ENCODE measurements at regions not wholly inside any gene's neighbourhood (a gene's known extent, or its start where the extent isn't known, plus 50 kb on each side); places are given as distances from the start of the nearest gene placed in this dataset.

DNA sequence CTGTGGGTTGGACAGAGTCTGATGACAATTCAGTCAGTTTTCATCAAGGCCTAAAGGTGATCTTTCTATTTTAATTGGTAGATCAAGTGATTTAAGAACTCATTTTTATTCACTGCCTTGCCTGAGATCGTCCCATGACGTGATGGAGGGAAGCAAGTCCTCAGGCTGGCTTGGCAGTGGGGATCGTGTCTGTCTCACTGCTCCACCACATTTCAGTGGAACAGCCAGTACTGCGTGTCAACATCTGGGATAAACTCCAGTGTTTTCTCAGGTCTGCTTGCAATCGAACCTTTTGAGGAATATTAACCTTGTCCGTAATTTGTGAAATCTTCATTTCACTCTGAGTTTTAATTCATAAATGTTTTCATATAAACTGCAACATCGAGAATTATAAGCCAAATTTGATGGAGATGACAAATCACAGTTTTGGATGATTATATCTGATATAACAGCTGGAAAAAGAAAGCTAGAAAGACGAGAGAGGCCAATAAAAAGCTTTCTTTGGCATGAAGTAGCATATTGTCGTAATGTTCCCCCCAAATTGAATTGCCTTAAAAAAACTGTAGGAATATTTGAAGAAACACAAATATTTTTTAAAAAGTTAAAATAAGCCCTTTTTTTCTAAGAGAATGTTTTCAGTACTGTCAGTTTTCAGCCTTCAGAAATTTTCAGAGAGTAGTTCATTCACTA is 414.7 kb upstream of the SPRED2 start:
- Mint-ChIP-seq H3K36me3 (no peaks in the 10 kb centered on the region), H3K27me3 (ENCODE audit: low read depth in 3 of 3) (no peaks in the 10 kb centered on the region), H3K4me1 (no peaks in the 10 kb centered on the region), H3K27ac (no peak overlapping the region), H3K4me3 (no peak overlapping the region), H3K9me3 (peaks cover 0 to 5% (median 0%) of the 10 kb centered on the region in 7 donors)
- no peaks in the 10 kb centered on the region for H3K36me3 ChIP-seq (replicated peaks in 1 of 2; ENCODE audit: control insufficient read depth in 1 of 2, insufficient read depth in 2 of 2, low read length in 2 of 2)
- H3K9me3 ChIP-seq (replicated peaks in 1 of 2; ENCODE audit: control insufficient read depth in 1 of 2, insufficient read depth in 1 of 2, low read length in 2 of 2) = no peaks in the 10 kb centered on the region
- TF ChIP-seq, protein P1, sequence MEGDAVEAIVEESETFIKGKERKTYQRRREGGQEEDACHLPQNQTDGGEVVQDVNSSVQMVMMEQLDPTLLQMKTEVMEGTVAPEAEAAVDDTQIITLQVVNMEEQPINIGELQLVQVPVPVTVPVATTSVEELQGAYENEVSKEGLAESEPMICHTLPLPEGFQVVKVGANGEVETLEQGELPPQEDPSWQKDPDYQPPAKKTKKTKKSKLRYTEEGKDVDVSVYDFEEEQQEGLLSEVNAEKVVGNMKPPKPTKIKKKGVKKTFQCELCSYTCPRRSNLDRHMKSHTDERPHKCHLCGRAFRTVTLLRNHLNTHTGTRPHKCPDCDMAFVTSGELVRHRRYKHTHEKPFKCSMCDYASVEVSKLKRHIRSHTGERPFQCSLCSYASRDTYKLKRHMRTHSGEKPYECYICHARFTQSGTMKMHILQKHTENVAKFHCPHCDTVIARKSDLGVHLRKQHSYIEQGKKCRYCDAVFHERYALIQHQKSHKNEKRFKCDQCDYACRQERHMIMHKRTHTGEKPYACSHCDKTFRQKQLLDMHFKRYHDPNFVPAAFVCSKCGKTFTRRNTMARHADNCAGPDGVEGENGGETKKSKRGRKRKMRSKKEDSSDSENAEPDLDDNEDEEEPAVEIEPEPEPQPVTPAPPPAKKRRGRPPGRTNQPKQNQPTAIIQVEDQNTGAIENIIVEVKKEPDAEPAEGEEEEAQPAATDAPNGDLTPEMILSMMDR (IDR thresholded peaks at IDR 0.05) = no peak
- H3K4me3 ChIP-seq (replicated peaks in 1 of 3; ENCODE audit: low read depth in 2 of 3, low read length in 3 of 3) = no peak overlapping the region
- H3K27ac ChIP-seq (ENCODE audit: low read depth in 1 of 2, low read length in 2 of 2) = no peak overlapping the region
- H3K27me3 ChIP-seq (ENCODE audit: control insufficient read depth in 2 of 2, insufficient read depth in 2 of 2, low read length in 2 of 2) = no peaks in the 10 kb centered on the region
- DNase-seq = no peak
- no peaks in the 10 kb centered on the region for H4K20me1 ChIP-seq (ENCODE audit: insufficient read depth, low read length)
- 90% methylated on average over 3 of the region's 9 CpGs for WGBS (ENCODE audit: insufficient coverage)
- H3K79me2 ChIP-seq (ENCODE audit: insufficient read depth, low read length) = no peaks in the 10 kb centered on the region
- H3K9ac ChIP-seq (ENCODE audit: insufficient read depth, low read length, poor library complexity, severe bottlenecking) = no peak overlapping the region
- H3K4me2 ChIP-seq (replicated peaks; ENCODE audit: extremely low read depth, low read length, poor library complexity, severe bottlenecking) = no peak overlapping the region
- intact Hi-C loops (cut with micrococcal nuclease) = no loop called here
- H3K4me1 ChIP-seq (ENCODE audit: control insufficient read depth in 1 of 2, insufficient read depth in 2 of 2, low read length in 2 of 2) = no peaks in the 10 kb centered on the region
- H2AFZ ChIP-seq (ENCODE audit: insufficient read depth, low read depth, low read length, poor library complexity, severe bottlenecking) = no peak overlapping the region

DNA sequence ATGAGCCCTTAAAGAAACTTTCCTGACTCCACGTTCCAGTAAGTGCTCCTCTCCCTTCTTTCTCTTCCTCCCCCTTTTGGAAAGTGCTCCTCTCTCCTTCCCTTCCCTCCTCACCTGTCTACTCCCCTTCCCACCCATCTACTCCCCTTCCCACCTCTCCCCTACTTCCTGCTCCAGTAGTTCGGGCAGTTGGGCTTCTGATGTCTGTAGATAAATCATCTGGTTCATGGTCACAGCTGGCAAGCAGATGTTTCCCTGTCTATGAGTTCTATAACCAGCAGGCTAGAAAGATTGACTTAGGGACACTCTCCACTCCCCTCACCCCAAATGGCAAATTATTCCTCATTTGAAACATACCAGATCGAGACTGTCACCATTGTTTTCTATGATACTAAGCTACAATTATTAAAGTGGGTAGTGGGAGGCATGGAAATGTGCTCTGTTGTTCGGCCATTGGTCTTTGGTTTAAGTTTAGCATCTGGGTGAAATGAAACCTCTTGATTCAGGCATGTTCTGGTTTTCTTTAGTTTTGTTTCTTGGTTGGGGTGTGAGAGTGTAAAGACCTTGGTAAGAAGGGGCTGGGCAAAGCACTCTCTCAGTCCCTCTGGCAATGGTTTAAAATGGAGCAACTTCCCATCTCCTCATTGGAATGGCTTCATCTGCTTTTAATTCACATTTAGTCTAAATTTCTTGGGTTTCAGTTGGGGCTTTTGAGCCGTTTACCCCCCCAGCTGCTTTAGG is 413.2 kb upstream of the SPRED2 start:
- DNase-seq = no peak
- intact Hi-C loops (cut with micrococcal nuclease) = no loop called here
- WGBS (ENCODE audit: insufficient coverage) = 56% methylated on average over 1 of the region's 5 CpGs

More for the DNA sequence above, 413.2 kb upstream of the SPRED2 start:
- H3K4me3 Mint-ChIP-seq = no peak overlapping the region
- no peaks in the 10 kb centered on the region for H3K9me3 ChIP-seq (replicated peaks in 1 of 2; ENCODE audit: control insufficient read depth in 1 of 2, insufficient read depth in 1 of 2, low read length in 2 of 2)
- H3K4me3 ChIP-seq (replicated peaks in 1 of 3; ENCODE audit: low read depth in 2 of 3, low read length in 3 of 3) = no peak overlapping the region
- no peaks in the 10 kb centered on the region for H4K20me1 ChIP-seq (ENCODE audit: insufficient read depth, low read length)
- H3K79me2 ChIP-seq (ENCODE audit: insufficient read depth, low read length) = no peaks in the 10 kb centered on the region
- H3K9ac ChIP-seq (ENCODE audit: insufficient read depth, low read length, poor library complexity, severe bottlenecking) = no peak overlapping the region
- no peak overlapping the region for H3K27ac ChIP-seq (ENCODE audit: low read depth in 1 of 2, low read length in 2 of 2)
- H3K4me2 ChIP-seq (replicated peaks; ENCODE audit: extremely low read depth, low read length, poor library complexity, severe bottlenecking) = no peak overlapping the region
- H3K4me1 ChIP-seq (ENCODE audit: control insufficient read depth in 1 of 2, insufficient read depth in 2 of 2, low read length in 2 of 2) = no peaks in the 10 kb centered on the region
- H3K4me1 Mint-ChIP-seq = no peaks in the 10 kb centered on the region
- no peaks in the 10 kb centered on the region for H3K27me3 Mint-ChIP-seq (ENCODE audit: low read depth in 3 of 3)
- H3K27me3 ChIP-seq (ENCODE audit: control insufficient read depth in 2 of 2, insufficient read depth in 2 of 2, low read length in 2 of 2) = no peaks in the 10 kb centered on the region
- no peak overlapping the region for H3K27ac Mint-ChIP-seq
- no peaks in the 10 kb centered on the region for H3K36me3 Mint-ChIP-seq
- peaks cover 1 to 10% (median 5%) of the 10 kb centered on the region in 7 donors for H3K9me3 Mint-ChIP-seq
- TF ChIP-seq, protein P1 (IDR thresholded peaks at IDR 0.05) = no peak
- H3K36me3 ChIP-seq (replicated peaks in 1 of 2; ENCODE audit: control insufficient read depth in 1 of 2, insufficient read depth in 2 of 2, low read length in 2 of 2) = no peaks in the 10 kb centered on the region
- no peak overlapping the region for H2AFZ ChIP-seq (ENCODE audit: insufficient read depth, low read depth, low read length, poor library complexity, severe bottlenecking)

Measured in CD14-positive monocyte (primary cell).